ENCODE measurements at regions not wholly inside any gene's neighbourhood (a gene's known extent, or its start where the extent isn't known, plus 50 kb on each side); places are given as distances from the start of the nearest gene placed in this dataset.
"Not testable (repeated sequence)": the region's sequence is repeated elsewhere in the genome, so short reads cannot be mapped to it uniquely, and the experiment has no call there.

DNA sequence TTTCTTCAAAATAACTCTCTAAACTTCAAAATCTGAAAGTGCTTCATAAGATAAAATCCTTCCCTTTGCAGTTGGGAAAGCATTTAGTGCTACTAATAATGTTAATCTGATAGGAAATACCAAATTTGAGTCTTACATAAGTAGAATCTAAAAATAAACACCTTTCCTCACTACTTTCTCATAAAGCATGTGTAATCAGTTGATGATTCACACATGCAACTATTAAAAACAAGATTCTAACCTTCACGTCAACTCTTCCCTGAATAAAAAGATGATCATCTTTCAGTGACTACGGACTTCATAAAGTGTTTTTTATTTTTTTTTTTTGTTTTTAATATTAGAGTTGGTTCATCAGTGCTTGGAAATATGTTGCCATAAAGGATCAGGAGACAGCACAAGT, 172.6 kb downstream of the ACTRT1 start:
- Histone ChIP-seq H3K27ac (ENCODE audit: low read length) (no peak overlapping the region), H3F3A (ENCODE audit: insufficient read depth, low read length) (no peaks in the 10 kb centered on the region), H3K79me2 (ENCODE audit: low read length) (no peaks in the 10 kb centered on the region), H3K4me1 (ENCODE audit: low read length) (no peaks in the 10 kb centered on the region), H3K9ac (ENCODE audit: low read length) (no peak overlapping the region), H3K4me3 (ENCODE audit: low read length) (no peak overlapping the region), H3K27me3 (replicated peaks; ENCODE audit: insufficient read depth, low read length) (no peaks in the 10 kb centered on the region), H2AFZ (ENCODE audit: low read length) (no peak overlapping the region), H3K9me2 (replicated peaks; ENCODE audit: insufficient read depth, low read length) (no peaks in the 10 kb centered on the region), H4K20me1 (ENCODE audit: insufficient read depth, low read length) (no peaks in the 10 kb centered on the region), H3K36me3 (replicated peaks; ENCODE audit: insufficient read depth, low read length) (no peaks in the 10 kb centered on the region), H3K9me3 (replicated peaks; ENCODE audit: insufficient read depth, low read length) (no peaks in the 10 kb centered on the region), H3K4me2 (ENCODE audit: low read depth, low read length) (no peak overlapping the region)
- DNase-seq = no peak
- TF ChIP-seq EZH2 (optimal IDR thresholded peaks at IDR 0.05; ENCODE audit: low read depth, low read length) (no peak), EZH2phosphoT487 (IDR thresholded peaks at IDR 0.05; ENCODE audit: low read length) (no peak)
- TF ChIP-seq, protein P1, sequence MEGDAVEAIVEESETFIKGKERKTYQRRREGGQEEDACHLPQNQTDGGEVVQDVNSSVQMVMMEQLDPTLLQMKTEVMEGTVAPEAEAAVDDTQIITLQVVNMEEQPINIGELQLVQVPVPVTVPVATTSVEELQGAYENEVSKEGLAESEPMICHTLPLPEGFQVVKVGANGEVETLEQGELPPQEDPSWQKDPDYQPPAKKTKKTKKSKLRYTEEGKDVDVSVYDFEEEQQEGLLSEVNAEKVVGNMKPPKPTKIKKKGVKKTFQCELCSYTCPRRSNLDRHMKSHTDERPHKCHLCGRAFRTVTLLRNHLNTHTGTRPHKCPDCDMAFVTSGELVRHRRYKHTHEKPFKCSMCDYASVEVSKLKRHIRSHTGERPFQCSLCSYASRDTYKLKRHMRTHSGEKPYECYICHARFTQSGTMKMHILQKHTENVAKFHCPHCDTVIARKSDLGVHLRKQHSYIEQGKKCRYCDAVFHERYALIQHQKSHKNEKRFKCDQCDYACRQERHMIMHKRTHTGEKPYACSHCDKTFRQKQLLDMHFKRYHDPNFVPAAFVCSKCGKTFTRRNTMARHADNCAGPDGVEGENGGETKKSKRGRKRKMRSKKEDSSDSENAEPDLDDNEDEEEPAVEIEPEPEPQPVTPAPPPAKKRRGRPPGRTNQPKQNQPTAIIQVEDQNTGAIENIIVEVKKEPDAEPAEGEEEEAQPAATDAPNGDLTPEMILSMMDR (IDR thresholded peaks at IDR 0.05; ENCODE audit: low read length) = no peak

DNA sequence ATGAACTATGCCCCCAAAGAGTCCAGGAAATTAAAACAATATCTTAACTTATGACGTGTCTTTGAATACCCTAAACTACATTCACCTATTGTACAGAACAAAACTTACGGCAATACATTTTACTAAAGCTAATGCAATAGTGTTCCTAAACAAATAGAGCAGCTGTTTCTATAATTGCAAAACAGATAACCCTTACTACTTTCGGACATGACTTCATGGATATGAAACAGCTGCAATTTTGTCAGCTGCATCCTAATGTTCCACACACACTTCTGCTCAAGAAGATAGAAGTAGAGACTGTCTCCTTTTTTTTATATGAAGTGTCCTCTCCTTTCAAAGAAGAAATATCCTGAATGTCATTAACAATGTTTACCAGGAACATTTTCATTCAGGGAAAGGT, 174.9 kb downstream of the ACTRT1 start:
- Histone ChIP-seq H3K4me3 (ENCODE audit: low read length) (no peak overlapping the region), H2AFZ (ENCODE audit: low read length) (no peak overlapping the region), H3K27ac (ENCODE audit: low read length) (no peak overlapping the region), H3F3A (ENCODE audit: insufficient read depth, low read length) (no peaks in the 10 kb centered on the region), H3K4me1 (ENCODE audit: low read length) (no peaks in the 10 kb centered on the region), H3K27me3 (replicated peaks; ENCODE audit: insufficient read depth, low read length) (no peaks in the 10 kb centered on the region), H3K9me3 (replicated peaks; ENCODE audit: insufficient read depth, low read length) (no peaks in the 10 kb centered on the region), H3K4me2 (ENCODE audit: low read depth, low read length) (no peak overlapping the region), H3K9ac (ENCODE audit: low read length) (no peak overlapping the region), H3K9me2 (replicated peaks; ENCODE audit: insufficient read depth, low read length) (no peaks in the 10 kb centered on the region), H3K36me3 (replicated peaks; ENCODE audit: insufficient read depth, low read length) (no peaks in the 10 kb centered on the region), H3K79me2 (ENCODE audit: low read length) (no peaks in the 10 kb centered on the region), H4K20me1 (ENCODE audit: insufficient read depth, low read length) (no peaks in the 10 kb centered on the region)
- TF ChIP-seq, protein P1 (IDR thresholded peaks at IDR 0.05; ENCODE audit: low read length) = no peak
- TF ChIP-seq EZH2phosphoT487 (IDR thresholded peaks at IDR 0.05; ENCODE audit: low read length) (no peak), EZH2 (optimal IDR thresholded peaks at IDR 0.05; ENCODE audit: low read depth, low read length) (no peak)
- no peak for DNase-seq

DNA sequence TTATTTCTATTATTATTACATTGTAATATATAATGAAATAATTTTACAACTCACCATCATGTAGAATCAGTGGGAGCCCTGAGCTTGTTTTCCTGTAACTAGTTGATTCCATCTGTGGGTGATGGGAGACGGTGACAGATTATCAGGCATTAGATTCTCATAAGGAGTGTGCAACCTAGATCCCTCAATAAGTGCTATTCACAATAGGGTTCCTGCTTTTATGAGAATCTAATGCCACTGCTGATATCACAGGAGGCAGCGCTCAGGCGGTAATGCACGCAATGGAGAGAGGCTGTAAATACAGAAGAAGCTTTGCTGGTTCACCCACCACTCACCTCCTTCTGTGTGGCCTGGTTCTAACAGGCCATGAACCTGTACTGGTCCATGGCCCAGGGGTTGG, 178.6 kb downstream of the ACTRT1 start:
- no peak for DNase-seq
- Histone ChIP-seq H3K27ac (ENCODE audit: low read length) (no peak overlapping the region), H3F3A (ENCODE audit: insufficient read depth, low read length) (no peaks in the 10 kb centered on the region), H3K27me3 (replicated peaks; ENCODE audit: insufficient read depth, low read length) (no peaks in the 10 kb centered on the region), H3K9me2 (replicated peaks; ENCODE audit: insufficient read depth, low read length) (no peaks in the 10 kb centered on the region), H3K9ac (ENCODE audit: low read length) (no peak overlapping the region), H3K79me2 (ENCODE audit: low read length) (no peaks in the 10 kb centered on the region), H3K4me3 (ENCODE audit: low read length) (no peak overlapping the region), H4K20me1 (ENCODE audit: insufficient read depth, low read length) (no peaks in the 10 kb centered on the region), H3K36me3 (replicated peaks; ENCODE audit: insufficient read depth, low read length) (no peaks in the 10 kb centered on the region), H3K9me3 (replicated peaks; ENCODE audit: insufficient read depth, low read length) (no peaks in the 10 kb centered on the region), H3K4me2 (ENCODE audit: low read depth, low read length) (no peak overlapping the region), H3K4me1 (ENCODE audit: low read length) (no peaks in the 10 kb centered on the region), H2AFZ (ENCODE audit: low read length) (no peak overlapping the region)
- TF ChIP-seq EZH2phosphoT487 (IDR thresholded peaks at IDR 0.05; ENCODE audit: low read length) (no peak), EZH2 (optimal IDR thresholded peaks at IDR 0.05; ENCODE audit: low read depth, low read length) (no peak)
- TF ChIP-seq, protein P1 (IDR thresholded peaks at IDR 0.05; ENCODE audit: low read length) = no peak

DNA sequence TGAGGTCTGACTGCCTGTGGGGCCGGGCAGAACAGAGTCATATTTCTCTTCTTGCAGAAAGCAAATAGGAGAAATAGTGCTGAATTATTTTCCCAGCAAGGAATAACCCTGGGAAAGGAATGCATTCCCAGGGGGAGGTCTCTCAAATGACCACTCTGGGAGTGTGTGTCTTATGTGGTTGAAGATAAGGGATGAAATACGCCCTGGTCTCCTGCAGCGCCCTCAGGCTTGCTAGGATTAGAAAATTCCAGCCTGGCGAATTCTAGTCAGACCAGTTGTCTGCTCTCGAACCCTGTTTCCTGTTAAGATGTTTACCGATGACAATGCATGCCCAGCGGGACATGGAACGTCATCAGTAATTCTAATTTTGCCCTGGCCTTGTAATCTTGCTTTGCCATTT, 185.3 kb downstream of the ACTRT1 start:
- H3K27ac ChIP-seq (ENCODE audit: low read length); H3K9me2 ChIP-seq (replicated peaks; ENCODE audit: insufficient read depth, low read length); H2AFZ ChIP-seq (ENCODE audit: low read length); H3F3A ChIP-seq (ENCODE audit: insufficient read depth, low read length); H3K4me1 ChIP-seq (ENCODE audit: low read length); H3K4me3 ChIP-seq (ENCODE audit: low read length); H3K9ac ChIP-seq (ENCODE audit: low read length); DNase-seq; H3K79me2 ChIP-seq (ENCODE audit: low read length); H3K4me2 ChIP-seq (ENCODE audit: low read depth, low read length); H3K9me3 ChIP-seq (replicated peaks; ENCODE audit: insufficient read depth, low read length); H4K20me1 ChIP-seq (ENCODE audit: insufficient read depth, low read length); H3K27me3 ChIP-seq (replicated peaks; ENCODE audit: insufficient read depth, low read length); H3K36me3 ChIP-seq (replicated peaks; ENCODE audit: insufficient read depth, low read length): not testable (repeated sequence)
